Brain microvascular endothelial cell (primary cell): ENCODE measurements at regions not wholly inside any gene's neighbourhood (a gene's known extent, or its start where the extent isn't known, plus 50 kb on each side); places are given as distances from the start of the nearest gene placed in this dataset.
"Not testable (repeated sequence)": the region's sequence is repeated elsewhere in the genome, so short reads cannot be mapped to it uniquely, and the experiment has no call there.

Experiments
- DNase-seq: peaks from one replicate; pipeline ENCODE4 v3.0.0-alpha.2; 2020
- H3K27ac ChIP-seq: fragments of 250-450 bp; sonication (Bioruptor Pico); 2 replicates; pipeline ENCODE4 v1.5.1; 2020; ENCODE audit warnings: mild to moderate bottlenecking, moderate library complexity
- H3K27me3 ChIP-seq: fragments of 250-450 bp; sonication (Bioruptor Pico); replicated peaks from 2 replicates; pipeline ENCODE4 v1.5.1; 2020; ENCODE audit warnings: mild to moderate bottlenecking
- H3K36me3 ChIP-seq: fragments of 250-450 bp; sonication (Bioruptor Pico); replicated peaks from 2 replicates; pipeline ENCODE4 v1.5.1; 2020; ENCODE audit warnings: mild to moderate bottlenecking
- H3K4me3 ChIP-seq: 2 replicates; pipeline ENCODE4 v1.5.1; 2011; ENCODE audit warnings: low read depth, mild to moderate bottlenecking, control low read depth, low read length, moderate library complexity
- in situ Hi-C: cut with HindIII; loops from 2 replicates; pipeline ENCODE4 v1.10.0; 2017; ENCODE audit warnings: low sequenced_read_pairs, low pct_ligation_motif_present
- TF ChIP-seq, protein P1 (sequence below): IDR thresholded peaks from 2 replicates; pipeline ENCODE4 v1.5.1; 2011; ENCODE audit warnings: low read depth, mild to moderate bottlenecking, moderate library complexity, low read length, control low read depth, inconsistent platforms; ENCODE audit errors: missing control alignments

DNA sequence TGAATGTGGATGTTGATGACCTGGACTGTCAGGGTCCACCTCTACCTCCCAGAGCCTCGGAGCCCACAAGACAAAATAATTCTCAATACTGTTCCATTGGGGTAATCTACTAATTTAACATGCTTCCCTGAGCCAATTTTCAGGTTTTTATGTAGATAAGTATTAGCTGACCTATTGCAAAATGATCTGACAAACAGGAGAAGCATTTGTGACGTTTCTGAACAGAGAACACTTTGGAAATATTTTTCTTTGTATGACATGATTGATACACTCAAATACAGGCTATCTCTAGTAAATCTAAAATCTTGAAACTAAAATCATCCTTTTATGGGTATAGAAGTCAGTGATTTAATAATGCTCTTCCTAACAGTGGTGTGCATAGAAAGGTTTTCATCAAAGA lies 716.6 kb downstream of the KLHL13 start:
- TF ChIP-seq, protein P1, sequence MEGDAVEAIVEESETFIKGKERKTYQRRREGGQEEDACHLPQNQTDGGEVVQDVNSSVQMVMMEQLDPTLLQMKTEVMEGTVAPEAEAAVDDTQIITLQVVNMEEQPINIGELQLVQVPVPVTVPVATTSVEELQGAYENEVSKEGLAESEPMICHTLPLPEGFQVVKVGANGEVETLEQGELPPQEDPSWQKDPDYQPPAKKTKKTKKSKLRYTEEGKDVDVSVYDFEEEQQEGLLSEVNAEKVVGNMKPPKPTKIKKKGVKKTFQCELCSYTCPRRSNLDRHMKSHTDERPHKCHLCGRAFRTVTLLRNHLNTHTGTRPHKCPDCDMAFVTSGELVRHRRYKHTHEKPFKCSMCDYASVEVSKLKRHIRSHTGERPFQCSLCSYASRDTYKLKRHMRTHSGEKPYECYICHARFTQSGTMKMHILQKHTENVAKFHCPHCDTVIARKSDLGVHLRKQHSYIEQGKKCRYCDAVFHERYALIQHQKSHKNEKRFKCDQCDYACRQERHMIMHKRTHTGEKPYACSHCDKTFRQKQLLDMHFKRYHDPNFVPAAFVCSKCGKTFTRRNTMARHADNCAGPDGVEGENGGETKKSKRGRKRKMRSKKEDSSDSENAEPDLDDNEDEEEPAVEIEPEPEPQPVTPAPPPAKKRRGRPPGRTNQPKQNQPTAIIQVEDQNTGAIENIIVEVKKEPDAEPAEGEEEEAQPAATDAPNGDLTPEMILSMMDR, result no peak
- Histone ChIP-seq H3K36me3 (no peaks in the 10 kb centered on the region), H3K27me3 (no peaks in the 10 kb centered on the region), H3K4me3 (no peak overlapping the region), H3K27ac (no peak overlapping the region)
- DNase-seq, result no peak
- in situ Hi-C loops, result no loop called here

DNA sequence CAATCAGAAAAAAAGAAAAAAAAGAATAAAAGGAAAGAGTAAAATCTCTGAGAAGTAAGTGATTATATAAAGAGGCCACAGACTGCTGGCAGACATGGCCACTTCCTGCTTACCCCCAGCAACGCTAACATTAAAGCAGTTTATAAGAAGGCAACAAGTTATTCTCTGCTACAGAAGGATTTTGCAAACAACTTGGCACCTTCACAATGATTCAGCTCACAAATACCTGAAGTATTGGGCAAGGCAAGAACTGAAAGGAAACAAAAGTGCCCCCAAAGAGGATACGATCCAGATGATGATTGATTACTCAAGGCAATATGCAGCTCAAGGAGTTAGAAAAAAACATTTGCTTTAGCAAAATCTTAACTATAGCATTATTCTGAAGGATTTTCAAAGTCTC lies 718.8 kb downstream of the KLHL13 start:
- Histone ChIP-seq H3K27me3 (no peaks in the 10 kb centered on the region), H3K4me3 (no peak overlapping the region), H3K27ac (no peak overlapping the region), H3K36me3 (no peaks in the 10 kb centered on the region)
- in situ Hi-C loops, result no loop called here
- no peak for DNase-seq
- TF ChIP-seq, protein P1, result no peak

DNA sequence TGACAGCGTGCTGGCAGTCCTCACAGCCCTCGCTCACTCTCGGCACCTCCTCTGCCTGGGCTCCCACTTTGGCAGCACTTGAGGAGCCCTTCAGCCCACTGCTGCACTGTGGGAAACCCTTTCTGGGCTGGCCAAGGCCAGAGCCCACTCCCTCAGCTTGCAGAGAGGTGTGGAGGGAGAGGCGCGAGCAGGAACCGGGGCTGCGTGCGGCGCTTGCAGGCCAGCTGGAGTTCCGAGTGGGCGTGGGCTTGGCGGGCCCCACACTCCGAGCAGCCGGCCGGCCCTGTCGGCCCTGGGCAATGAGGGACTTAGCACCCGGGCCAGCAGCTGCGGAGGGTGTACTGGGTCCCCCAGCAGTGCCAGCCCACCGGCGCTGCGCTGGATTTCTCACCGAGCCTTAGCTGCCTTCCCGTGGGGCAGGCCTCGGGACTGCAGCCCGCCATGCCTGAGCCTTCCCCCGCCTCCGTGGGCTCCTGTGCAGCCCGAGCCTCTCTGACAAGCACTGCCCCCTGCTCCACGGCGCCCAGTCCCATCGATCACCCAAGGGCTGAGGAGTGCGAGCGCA lies 722.0 kb downstream of the KLHL13 start:
- H3K27me3 ChIP-seq, DNase-seq, in situ Hi-C loops, H3K27ac ChIP-seq, H3K4me3 ChIP-seq, H3K36me3 ChIP-seq: not testable (repeated sequence)

DNA sequence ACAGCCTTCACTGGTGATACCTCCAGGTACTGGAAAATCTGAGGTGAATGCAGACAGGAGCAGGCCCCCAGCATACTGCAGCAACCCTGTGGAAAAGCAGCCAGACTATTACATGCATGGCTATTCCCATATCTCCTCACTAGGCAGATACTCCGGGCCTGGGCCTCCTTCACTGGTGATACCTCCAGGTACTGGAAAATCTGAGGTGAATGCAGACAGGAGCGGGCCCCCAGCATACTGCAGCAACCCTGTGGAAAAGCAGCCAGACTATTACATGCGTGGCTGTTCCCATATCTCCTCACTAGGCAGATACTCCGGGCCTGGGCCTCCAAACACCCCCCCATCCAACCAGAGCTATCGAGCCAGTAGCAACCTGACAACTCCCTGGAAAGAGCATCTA lies 724.2 kb downstream of the KLHL13 start:
- H3K27ac ChIP-seq, H3K4me3 ChIP-seq, in situ Hi-C loops, H3K36me3 ChIP-seq, DNase-seq, H3K27me3 ChIP-seq: not testable (repeated sequence)

DNA sequence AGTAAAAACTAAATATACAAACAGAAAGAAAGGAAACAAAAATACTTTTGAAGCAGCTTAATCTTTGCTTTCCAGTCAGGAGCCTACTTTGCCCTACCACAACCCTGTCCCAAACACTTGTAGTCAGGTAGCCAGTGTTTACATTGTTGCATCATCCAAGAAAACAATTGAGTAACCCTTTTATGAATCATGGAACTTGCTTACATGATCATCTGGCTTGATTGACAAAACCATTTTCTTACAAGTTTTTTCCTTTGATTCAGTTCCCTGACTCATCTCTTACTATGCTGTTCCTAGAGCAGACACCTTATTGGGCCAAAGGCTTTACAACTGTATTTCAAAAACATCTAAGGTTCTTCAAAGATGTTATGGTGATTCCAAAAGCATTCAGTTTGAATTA lies 740.1 kb downstream of the KLHL13 start:
- DNase-seq, result no peak
- Histone ChIP-seq H3K4me3 (no peak overlapping the region), H3K27ac (no peak overlapping the region), H3K36me3 (no peaks in the 10 kb centered on the region), H3K27me3 (no peaks in the 10 kb centered on the region)
- TF ChIP-seq, protein P1, result no peak
- in situ Hi-C loops, result no loop called here

DNA sequence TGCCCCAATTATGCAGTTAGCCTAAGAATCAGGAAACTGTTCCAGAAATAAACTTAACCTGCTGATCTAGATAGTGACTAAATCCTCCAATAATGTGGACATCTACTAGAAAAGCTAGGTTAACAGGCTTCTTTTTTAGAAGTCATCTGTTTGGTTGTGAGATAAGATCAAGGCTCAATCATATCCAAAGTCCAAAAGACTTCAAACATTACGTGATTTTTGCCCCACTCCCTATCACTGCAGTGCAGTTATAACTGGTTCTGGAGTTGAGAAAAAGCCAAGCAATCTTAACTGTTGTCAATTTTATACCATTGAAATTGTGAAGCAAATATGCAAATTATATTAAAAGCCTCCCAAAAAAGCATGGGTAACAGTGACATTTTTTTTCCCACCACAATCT lies 781.4 kb downstream of the KLHL13 start:
- Histone ChIP-seq H3K27me3 (no peaks in the 10 kb centered on the region), H3K4me3 (no peak overlapping the region), H3K27ac (no peak overlapping the region), H3K36me3 (no peaks in the 10 kb centered on the region)
- no peak for DNase-seq
- TF ChIP-seq, protein P1, result no peak
- in situ Hi-C loops, result no loop called here

DNA sequence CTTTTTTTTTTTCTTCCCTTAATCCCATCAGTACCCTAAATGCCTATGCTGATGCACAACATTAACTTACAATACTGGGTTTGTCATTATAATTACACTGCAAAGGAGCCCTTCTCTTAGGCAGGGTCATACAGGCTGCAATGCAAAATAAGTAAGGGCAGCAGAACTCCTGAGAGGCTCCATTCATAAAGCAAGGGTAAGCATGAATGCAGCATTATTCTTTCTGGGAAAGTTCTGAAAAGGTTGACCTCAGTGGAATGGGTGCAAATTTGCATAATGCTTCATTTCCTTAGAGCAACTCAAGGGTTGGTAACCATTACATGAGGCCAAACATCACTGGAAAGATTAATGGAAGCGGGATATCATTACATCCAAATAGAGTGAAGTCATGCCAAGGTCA lies 789.2 kb downstream of the KLHL13 start:
- Histone ChIP-seq H3K27ac (no peak overlapping the region), H3K36me3 (no peaks in the 10 kb centered on the region), H3K27me3 (no peaks in the 10 kb centered on the region), H3K4me3 (no peak overlapping the region)
- in situ Hi-C loops, result no loop called here
- TF ChIP-seq, protein P1, result no peak
- DNase-seq, result no peak
